ENCODE measurements at regions not wholly inside any gene's neighbourhood (a gene's known extent, or its start where the extent isn't known, plus 50 kb on each side); places are given as distances from the start of the nearest gene placed in this dataset.

DNA sequence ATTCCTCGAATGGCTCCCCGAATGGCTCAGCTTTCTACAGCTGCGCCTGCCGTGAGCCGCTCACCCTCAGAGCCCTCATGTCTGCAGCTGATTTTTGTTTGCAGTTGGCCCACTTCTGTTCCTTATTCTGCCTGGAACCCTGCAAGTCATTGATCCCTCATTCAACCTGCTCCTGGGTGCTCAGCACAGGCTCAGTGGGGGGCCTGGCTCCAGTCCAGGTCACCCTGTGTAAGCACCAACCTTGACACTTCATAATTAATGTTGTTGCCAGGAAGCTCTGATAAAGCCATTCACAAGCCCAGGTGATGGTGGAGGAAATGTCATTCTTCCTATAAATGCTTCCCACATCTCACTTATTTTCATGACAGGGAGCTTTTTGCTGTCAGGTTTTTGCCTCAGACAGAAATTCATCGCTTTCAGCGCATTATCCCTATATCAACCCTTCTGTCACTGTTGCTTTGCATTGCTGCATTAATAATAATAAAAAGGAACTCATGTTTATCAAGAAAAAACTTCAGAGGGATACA lies 85.7 kb downstream of the F11 start:
- no peak for DNase-seq

DNA sequence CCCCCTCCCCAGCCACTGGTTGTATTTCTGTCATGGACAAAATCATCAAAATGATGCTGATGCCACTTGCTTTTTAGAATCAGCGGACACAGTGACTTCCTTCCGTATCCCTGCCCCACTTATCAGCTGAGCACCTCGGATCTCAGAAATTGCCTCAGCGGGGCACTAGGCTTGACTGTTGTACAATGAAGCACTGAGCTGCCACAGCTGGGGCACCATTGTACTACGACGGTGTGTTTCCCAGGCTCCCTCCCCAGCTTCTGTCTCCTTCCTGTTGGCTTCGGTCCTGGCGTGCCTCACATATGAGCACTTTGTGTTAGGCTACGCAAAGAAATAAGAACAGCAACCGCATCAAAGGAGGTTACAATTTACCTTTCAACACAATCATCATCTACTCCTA lies 82.4 kb downstream of the F11 start:
- no peak for DNase-seq

DNA sequence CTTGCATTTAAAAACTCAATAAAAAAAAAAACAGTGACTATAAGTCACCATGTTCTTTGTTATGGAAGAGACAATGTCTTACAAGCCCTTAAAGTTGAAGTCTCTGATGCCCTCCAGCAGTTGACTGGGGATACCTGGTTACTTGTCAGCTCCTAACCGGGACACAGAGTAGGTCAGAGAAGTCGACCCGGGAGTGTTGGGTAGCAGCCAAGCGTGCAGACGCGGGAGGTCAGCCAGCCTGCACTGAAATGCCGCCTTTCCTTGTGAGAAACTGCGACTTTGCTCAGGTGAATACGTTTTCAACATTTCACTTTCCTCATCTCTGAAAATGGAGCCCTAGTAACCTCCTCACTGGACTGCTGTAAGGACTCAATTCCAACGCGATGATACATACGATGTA lies 81.8 kb downstream of the F11 start:
- no peak for DNase-seq

DNA sequence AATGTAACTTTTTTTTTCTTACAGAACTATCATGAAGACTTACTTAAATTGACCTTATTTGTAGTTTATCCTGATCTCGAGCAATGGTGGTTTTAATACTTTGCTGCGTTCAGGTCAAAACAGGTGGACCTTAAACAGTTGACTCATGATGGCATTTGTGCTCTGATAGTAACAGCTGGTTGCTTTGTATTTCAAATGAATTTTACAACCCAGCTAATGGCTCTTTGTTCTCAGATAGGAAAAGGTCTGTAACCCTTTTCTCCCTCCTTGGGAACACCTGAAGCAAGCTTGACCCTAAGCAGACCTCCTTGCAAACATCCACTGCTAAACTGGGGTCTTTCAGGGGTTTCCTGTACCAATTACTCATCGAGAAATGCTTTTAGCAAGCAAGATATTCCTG lies 79.2 kb downstream of the F11 start:
- no peak for DNase-seq

DNA sequence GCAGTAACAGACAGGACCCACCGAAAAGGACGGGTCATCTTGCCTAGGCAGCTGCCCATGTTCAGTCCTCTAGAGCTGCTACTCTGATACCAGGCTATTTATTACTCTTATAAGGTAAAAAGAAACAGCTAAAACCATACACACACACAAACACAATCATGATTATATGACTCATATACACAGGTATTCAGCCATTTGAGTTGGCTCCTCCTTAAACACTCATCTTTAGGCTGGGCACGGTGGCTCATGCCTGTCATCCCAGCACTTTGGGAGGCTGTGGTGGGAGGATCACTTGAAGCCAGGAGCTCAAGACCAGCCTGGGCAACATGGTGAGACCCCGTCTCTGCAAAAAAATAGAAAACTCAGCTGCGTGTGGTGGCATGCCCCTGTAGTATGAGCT lies 76.6 kb downstream of the F11 start:
- DNase-seq = no peak

DNA sequence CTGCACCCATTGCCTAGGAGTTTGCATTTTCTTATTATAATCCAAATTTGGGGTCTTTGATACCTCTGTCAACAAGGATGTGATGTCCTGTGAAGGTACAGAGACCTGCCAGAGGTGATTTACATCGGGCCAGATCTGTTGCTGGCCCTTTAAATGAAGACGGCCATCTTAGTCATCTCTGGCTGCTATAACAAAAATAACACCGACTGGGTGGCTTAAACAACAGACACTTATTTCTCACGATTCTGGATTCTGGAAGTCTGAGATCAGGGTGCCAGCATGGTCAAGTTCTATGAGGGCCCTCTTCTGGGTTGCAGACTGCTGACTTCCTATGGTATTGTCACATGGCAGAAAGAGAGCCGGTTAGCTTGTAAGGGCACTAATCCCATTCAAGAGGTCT lies 75.7 kb downstream of the F11 start:
- DNase-seq = no peak
